ENCODE measurements at regions not wholly inside any gene's neighbourhood (a gene's known extent, or its start where the extent isn't known, plus 50 kb on each side); places are given as distances from the start of the nearest gene placed in this dataset.

DNA sequence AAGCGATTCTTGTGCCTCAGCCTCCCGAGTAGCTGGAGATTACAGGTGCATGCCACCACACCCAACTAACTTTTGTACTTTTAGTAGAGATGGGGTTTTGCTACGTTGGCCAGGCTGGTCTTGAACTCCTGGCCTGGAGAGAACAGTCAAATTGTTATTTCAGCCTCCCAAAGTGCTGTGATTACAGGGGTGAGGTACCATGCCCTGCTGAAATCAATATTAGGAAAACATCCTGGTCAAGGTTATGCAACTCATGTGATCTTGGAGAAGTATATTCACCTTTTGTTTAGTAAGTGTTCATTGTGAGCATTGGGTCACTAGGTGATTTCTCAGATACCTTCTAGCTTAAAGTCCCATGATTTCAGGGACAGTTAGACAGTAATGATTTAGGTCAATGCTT lies 167.8 kb downstream of the AASDH start:
- DNase-seq: no peak
- TF ChIP-seq, protein P1, sequence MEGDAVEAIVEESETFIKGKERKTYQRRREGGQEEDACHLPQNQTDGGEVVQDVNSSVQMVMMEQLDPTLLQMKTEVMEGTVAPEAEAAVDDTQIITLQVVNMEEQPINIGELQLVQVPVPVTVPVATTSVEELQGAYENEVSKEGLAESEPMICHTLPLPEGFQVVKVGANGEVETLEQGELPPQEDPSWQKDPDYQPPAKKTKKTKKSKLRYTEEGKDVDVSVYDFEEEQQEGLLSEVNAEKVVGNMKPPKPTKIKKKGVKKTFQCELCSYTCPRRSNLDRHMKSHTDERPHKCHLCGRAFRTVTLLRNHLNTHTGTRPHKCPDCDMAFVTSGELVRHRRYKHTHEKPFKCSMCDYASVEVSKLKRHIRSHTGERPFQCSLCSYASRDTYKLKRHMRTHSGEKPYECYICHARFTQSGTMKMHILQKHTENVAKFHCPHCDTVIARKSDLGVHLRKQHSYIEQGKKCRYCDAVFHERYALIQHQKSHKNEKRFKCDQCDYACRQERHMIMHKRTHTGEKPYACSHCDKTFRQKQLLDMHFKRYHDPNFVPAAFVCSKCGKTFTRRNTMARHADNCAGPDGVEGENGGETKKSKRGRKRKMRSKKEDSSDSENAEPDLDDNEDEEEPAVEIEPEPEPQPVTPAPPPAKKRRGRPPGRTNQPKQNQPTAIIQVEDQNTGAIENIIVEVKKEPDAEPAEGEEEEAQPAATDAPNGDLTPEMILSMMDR (IDR thresholded peaks at IDR 0.05; ENCODE audit: low read depth, low read length, missing control alignments): no peak
- no peaks in the 10 kb centered on the region for H3K27me3 ChIP-seq (replicated peaks)
- in situ Hi-C loops (cut with HindIII; ENCODE audit: low pct_ligation_motif_present, low sequenced_read_pairs): no loop called here
- H3K27ac ChIP-seq: no peak overlapping the region
- no peak overlapping the region for H3K4me3 ChIP-seq (ENCODE audit: low read depth, low read length)
- no peaks in the 10 kb centered on the region for H3K36me3 ChIP-seq (replicated peaks)

GRCh38 chr4:56218230-56218895 lies 168.9 kb downstream of the AASDH start:
- no peaks in the 10 kb centered on the region for H3K36me3 ChIP-seq (replicated peaks)
- TF ChIP-seq, protein P1 (IDR thresholded peaks at IDR 0.05; ENCODE audit: low read depth, low read length, missing control alignments): no peak
- no peaks in the 10 kb centered on the region for H3K27me3 ChIP-seq (replicated peaks)
- no peak for DNase-seq
- in situ Hi-C loops (cut with HindIII; ENCODE audit: low pct_ligation_motif_present, low sequenced_read_pairs): no loop called here
- H3K27ac ChIP-seq: no peak overlapping the region
- H3K4me3 ChIP-seq (ENCODE audit: low read depth, low read length): no peak overlapping the region

- Histone ChIP-seq H3K27me3 (replicated peaks) (no peaks in the 10 kb centered on the region), H3K36me3 (replicated peaks) (no peaks in the 10 kb centered on the region), H3K27ac (no peak overlapping the region), H3K4me3 (ENCODE audit: low read depth, low read length) (no peak overlapping the region)
- no peak for DNase-seq
- TF ChIP-seq, protein P1 (IDR thresholded peaks at IDR 0.05; ENCODE audit: low read depth, low read length, missing control alignments): no peak
- in situ Hi-C loops (cut with HindIII; ENCODE audit: low pct_ligation_motif_present, low sequenced_read_pairs): no loop called here
These were observed 169.9 kb downstream of the AASDH start for GRCh38 chr4:56217343-56217890.

- no peak overlapping the region for H3K4me3 ChIP-seq (ENCODE audit: low read depth, low read length)
- in situ Hi-C loops (cut with HindIII; ENCODE audit: low pct_ligation_motif_present, low sequenced_read_pairs): no loop called here
- H3K27ac ChIP-seq: no peak overlapping the region
- H3K27me3 ChIP-seq (replicated peaks): no peaks in the 10 kb centered on the region
- TF ChIP-seq, protein P1 (IDR thresholded peaks at IDR 0.05; ENCODE audit: low read depth, low read length, missing control alignments): no peak
- H3K36me3 ChIP-seq (replicated peaks): no peaks in the 10 kb centered on the region
- DNase-seq: peak; percentile 47
These were observed 171.4 kb downstream of the AASDH start for GRCh38 chr4:56215901-56216300.

- Histone ChIP-seq H3K36me3 (replicated peaks) (no peaks in the 10 kb centered on the region), H3K27ac (no peak overlapping the region), H3K4me3 (ENCODE audit: low read depth, low read length) (no peak overlapping the region), H3K27me3 (replicated peaks) (no peaks in the 10 kb centered on the region)
- TF ChIP-seq, protein P1 (IDR thresholded peaks at IDR 0.05; ENCODE audit: low read depth, low read length, missing control alignments): no peak
- in situ Hi-C loops (cut with HindIII; ENCODE audit: low pct_ligation_motif_present, low sequenced_read_pairs): no loop called here
- DNase-seq: no peak
These were observed 172.0 kb downstream of the AASDH start for GRCh38 chr4:56215141-56215783.

Measured in brain microvascular endothelial cell (primary cell).